Kidney (tissue), 13 donors: ENCODE measurements at regions not wholly inside any gene's neighbourhood (a gene's known extent, or its start where the extent isn't known, plus 50 kb on each side); places are given as distances from the start of the nearest gene placed in this dataset.

ENCODE experiments used
- DNase-seq, 5 donors: peaks; one replicate each; pipeline ENCODE4 v3.0.0-alpha.2; 2013 to 2020
- FAIRE-seq: peaks from 2 replicates; lab custom pipeline; 2012; peaks lifted over from hg19 to GRCh38; lab: Jason Lieb, UNC
- H3K27ac ChIP-seq, 2 donors: one replicate each; pipeline ENCODE4 v1.7.0; 2013; ENCODE audit warnings: low read depth in 2 of 2, low read length in 2 of 2, inconsistent platforms in 1 of 2
- H3K27me3 ChIP-seq: one replicate; pipeline ENCODE4 v1.7.1; 2013; ENCODE audit warnings: low read length, inconsistent platforms; ENCODE audit not compliant: control insufficient read depth, insufficient read depth
- H3K36me3 ChIP-seq, 3 donors: one replicate each; pipeline versions ENCODE4 v1.7.0 to v1.7.1; 2013; ENCODE audit warnings: low read length in 3 of 3, control low read depth in 1 of 3, inconsistent platforms in 1 of 3; ENCODE audit not compliant: insufficient read depth in 3 of 3, control insufficient read depth in 2 of 3
- H3K4me1 ChIP-seq, 3 donors: one replicate each; pipeline versions ENCODE4 v1.7.0 to v1.7.1; 2013; ENCODE audit warnings: low read length in 3 of 3, inconsistent platforms in 1 of 3, low read depth in 1 of 3; ENCODE audit not compliant: control insufficient read depth in 2 of 3, insufficient read depth in 2 of 3
- H3K4me3 ChIP-seq, 3 donors: one replicate each; pipeline versions ENCODE4 v1.7.0 to v1.8.1; 2013; ENCODE audit warnings: low read length in 3 of 3, control low read depth in 1 of 3, inconsistent platforms in 1 of 3
- H3K9ac ChIP-seq, 3 donors: one replicate each; pipeline versions ENCODE4 v1.7.0 to v1.7.1; 2013; ENCODE audit warnings: low read length in 3 of 3, control low read depth in 1 of 3, inconsistent platforms in 1 of 3
- H3K9me3 ChIP-seq, 3 donors: one replicate each; pipeline versions ENCODE4 v1.7.0 to v1.7.1; 2013; ENCODE audit warnings: low read length in 3 of 3, control low read depth in 1 of 3, inconsistent platforms in 1 of 3; ENCODE audit not compliant: control insufficient read depth in 2 of 3, insufficient read depth in 1 of 3
- intact Hi-C: fragments of 100-400 bp; cut with DNase I; formaldehyde crosslinking; loops from one replicate; pipeline ENCODE4 v1.11.1; 2022
- TF ChIP-seq, protein P1 (sequence below): IDR thresholded peaks from 3 replicates; pipeline ENCODE4 v1.5.1; 2012; ENCODE audit warnings: mild to moderate bottlenecking, moderate library complexity, borderline replicate concordance; ENCODE audit not compliant: insufficient read depth; ENCODE audit errors: extremely low read depth
- donor health status: control.
- donor health status: control.
- donor health status: control.
- donor health status: control.
- donor health status: control.
- donor health status: DM: yes; HTN: yes; CAD: no.
- donor health status: Normal renal cell carcinoma (clear cell type).

DNA sequence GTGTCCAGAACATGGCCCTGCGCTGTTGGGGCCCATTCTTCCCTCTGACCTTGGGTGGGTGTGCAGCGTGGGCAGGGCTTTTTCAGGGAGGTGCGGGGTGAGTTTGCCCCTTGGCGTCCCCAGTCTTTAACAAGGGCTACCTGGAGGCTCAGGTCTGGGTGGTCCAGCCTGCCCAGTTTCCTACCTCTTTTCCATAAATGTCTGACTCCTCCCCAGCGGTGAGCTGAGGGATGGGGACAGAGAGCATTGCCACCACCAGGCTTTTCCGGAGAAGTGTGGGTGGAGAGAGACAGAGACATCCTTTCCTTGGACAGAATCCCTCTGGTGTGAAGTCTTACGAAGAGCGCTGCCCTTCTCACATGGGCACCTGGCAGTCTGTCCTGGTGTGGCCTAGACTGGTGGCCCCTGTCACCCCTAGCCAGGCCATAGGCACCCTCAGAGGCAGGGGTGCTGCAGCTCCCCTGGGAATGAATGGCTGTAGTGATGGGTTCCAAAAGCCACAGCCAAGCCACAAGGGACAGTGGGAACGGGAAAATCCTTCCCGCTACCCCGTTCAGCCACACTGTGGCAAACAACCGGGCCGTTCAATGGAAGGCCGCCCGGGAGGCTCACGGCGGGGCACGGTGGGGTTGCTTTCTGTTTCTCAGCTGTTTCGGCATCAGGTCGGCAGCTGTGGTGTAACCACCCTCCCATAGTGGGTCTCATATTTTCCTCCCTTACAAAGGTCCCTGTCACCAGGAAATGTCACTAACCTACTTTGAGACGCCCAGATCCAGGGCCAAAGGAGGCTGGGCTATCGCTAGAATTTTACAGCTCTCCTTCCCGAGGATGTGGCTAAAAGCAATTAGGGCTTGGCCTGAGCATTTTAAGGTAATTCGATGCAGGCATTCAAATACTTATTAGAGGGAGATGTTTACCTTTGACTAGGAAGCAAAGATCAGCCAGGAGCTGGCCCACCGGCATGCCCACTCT, 61.9 kb upstream of the GSE1 start:
- DNase-seq, result peak in 1 of 5 donors; percentile 53
- TF ChIP-seq, protein P1, sequence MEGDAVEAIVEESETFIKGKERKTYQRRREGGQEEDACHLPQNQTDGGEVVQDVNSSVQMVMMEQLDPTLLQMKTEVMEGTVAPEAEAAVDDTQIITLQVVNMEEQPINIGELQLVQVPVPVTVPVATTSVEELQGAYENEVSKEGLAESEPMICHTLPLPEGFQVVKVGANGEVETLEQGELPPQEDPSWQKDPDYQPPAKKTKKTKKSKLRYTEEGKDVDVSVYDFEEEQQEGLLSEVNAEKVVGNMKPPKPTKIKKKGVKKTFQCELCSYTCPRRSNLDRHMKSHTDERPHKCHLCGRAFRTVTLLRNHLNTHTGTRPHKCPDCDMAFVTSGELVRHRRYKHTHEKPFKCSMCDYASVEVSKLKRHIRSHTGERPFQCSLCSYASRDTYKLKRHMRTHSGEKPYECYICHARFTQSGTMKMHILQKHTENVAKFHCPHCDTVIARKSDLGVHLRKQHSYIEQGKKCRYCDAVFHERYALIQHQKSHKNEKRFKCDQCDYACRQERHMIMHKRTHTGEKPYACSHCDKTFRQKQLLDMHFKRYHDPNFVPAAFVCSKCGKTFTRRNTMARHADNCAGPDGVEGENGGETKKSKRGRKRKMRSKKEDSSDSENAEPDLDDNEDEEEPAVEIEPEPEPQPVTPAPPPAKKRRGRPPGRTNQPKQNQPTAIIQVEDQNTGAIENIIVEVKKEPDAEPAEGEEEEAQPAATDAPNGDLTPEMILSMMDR, result no peak
- no peaks in the 10 kb centered on the region for H3K36me3 ChIP-seq
- H3K9me3 ChIP-seq, result no peaks in the 10 kb centered on the region
- intact Hi-C loops, result no loop called here
- no peak overlapping the region for H3K27ac ChIP-seq
- FAIRE-seq, result no peak
- H3K4me3 ChIP-seq, result no peak overlapping the region
- no peaks in the 10 kb centered on the region for H3K27me3 ChIP-seq
- no peak overlapping the region for H3K9ac ChIP-seq
- peaks cover 0 to 9% (median 4%) of the 10 kb centered on the region in 3 donors for H3K4me1 ChIP-seq

DNA sequence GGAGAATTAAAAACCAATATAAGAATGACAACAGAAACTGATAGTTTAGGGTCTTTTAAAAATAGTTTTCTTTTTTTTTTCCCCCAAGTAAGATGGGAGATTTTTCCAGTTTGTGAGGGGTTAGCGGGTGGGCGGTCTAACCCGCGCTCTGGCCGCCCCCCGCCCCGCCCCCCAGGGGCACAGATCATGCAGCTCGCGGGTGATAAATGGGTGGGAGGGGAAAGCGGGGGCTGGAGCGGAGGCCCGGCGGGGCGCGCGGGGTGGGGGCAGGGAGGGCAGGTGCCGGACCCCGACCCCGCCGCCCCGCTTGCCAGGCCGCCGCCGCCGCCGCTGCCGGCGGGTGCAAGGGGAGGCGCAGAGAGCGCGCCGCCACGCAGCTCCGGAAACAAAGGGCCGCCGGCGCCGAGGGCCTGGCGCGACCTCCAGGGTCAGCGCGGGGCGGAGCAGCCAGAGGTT, 60.1 kb upstream of the GSE1 start:
- intact Hi-C loops, result no loop called here
- Histone ChIP-seq H3K36me3 (no peaks in the 10 kb centered on the region), H3K27me3 (no peaks in the 10 kb centered on the region), H3K9me3 (no peaks in the 10 kb centered on the region), H3K9ac (no peak overlapping the region), H3K27ac (peak overlapping the region in 1 of 2 donors; percentile 86), H3K4me1 (peaks cover 0 to 14% (median 6%) of the 10 kb centered on the region in 3 donors), H3K4me3 (peak overlapping the region in 1 of 3 donors; percentile 55)
- TF ChIP-seq, protein P1, result no peak
- FAIRE-seq (no peak), DNase-seq (no peak)

DNA sequence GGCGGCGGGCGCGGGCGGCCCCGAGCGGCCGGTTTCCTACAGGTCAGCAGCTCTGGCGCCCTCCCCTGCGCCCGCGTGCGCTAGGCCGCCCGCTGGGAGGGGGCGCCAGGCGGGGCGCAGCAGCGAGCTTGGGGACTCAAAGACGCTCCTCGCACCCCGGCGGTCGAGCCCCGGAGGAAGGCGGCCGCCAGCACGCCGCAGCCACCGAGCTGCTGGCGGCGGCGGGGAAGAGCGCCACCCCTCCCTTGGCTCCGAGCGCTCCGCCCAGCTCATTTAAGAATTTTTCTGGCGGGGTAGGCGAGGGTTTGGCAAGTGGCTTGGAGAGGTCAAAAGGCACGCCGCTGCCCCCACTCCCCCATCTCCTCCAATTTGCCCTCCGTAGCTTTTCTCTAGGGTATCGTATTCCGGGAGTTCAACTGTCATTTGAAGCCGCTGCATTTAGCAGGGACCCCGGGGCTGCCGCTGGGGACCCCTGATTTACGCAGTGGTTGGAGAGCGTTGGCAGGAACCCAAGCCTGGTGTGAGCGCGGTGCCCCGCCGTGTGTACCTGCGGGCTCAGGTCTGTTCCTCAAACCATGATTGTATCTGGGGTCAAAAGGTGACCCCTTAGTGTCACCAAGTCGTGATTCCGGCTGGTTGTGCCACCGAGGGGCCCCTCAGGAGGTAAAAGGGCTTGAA, 59.5 kb upstream of the GSE1 start:
- Histone ChIP-seq H3K4me3 (peak overlapping the region in 2 of 3 donors; percentile 55 to 71), H3K9ac (peak overlapping the region in 2 of 3 donors; percentile 24 to 46), H3K27me3 (no peaks in the 10 kb centered on the region), H3K36me3 (no peaks in the 10 kb centered on the region), H3K27ac (peak overlapping the region; percentile 54 to 86), H3K4me1 (peaks cover 0 to 18% (median 12%) of the 10 kb centered on the region in 3 donors), H3K9me3 (no peaks in the 10 kb centered on the region)
- intact Hi-C loops, result no loop called here
- TF ChIP-seq, protein P1, result no peak
- DNase-seq (peak; percentile 55 to 90 (median 72)), FAIRE-seq (no peak)
